HCT116 (cell line): ENCODE measurements at regions not wholly inside any gene's neighbourhood (a gene's known extent, or its start where the extent isn't known, plus 50 kb on each side); places are given as distances from the start of the nearest gene placed in this dataset.

ENCODE experiments used
- ATAC-seq: fragments of 200-7000 bp; cut with Tn5 transposase; 2 replicates; pipeline ENCODE4 v1.9.1; 2020; ENCODE audit warnings: mild to moderate bottlenecking, moderate library complexity
- BruUV-seq: library from RNA; stranded (reverse); fragments of 400-500 nt; replicated peaks from 2 replicates; lab custom pipeline; 2021; lab: Mats Ljungman, UMichigan
- CTCF ChIA-PET: fragments of 300-600 bp; sonication (Branson Sonifier 250); formaldehyde crosslinking; loops from one replicate; lab custom pipeline; 2021; ENCODE audit warnings: antibody characterized with exemption; lab: Charles Lee
- POLR2A ChIA-PET: fragments of 300-600, 350-600 bp; sonication (Branson Sonifier 250); formaldehyde crosslinking; loops from one replicate; lab custom pipeline; 2021; ENCODE audit warnings: antibody characterized with exemption; lab: Charles Lee
- RAD21 ChIA-PET, 2 experiments: fragments of 300-600 bp; sonication (Branson Sonifier 250); formaldehyde crosslinking; loops; one replicate each; lab custom pipeline; 2023; ENCODE audit warnings: low total read pairs in 2 of 2; ENCODE audit not compliant: uncharacterized antibody in 2 of 2, unreplicated experiment in 2 of 2, low non-redundant PET in 1 of 2; lab: Charles Lee
- DNase-seq: peaks from one replicate; pipeline ENCODE4 v3.0.0-alpha.2; 2010; ENCODE audit warnings: low read depth, low spot score
- H2AFZ ChIP-seq: fragments of 200-600 bp; shearing (Covaris generic), sonication (generic); 2 replicates; pipeline ENCODE4 v1.6.1; 2017; ENCODE audit warnings: low read depth, mixed run types, mixed read lengths, antibody characterized with exemption, low read length; ENCODE audit not compliant: poor library complexity, severe bottlenecking
- H3K27ac ChIP-seq: 2 replicates; pipeline ENCODE4 v1.5.1; 2012; ENCODE audit warnings: low read depth, low read length
- H3K27me3 ChIP-seq: fragments of 200-600 bp; sonication (generic); 2 replicates; pipeline ENCODE4 v1.6.1; 2016; ENCODE audit warnings: mixed run types, low read length, mixed read lengths; ENCODE audit not compliant: insufficient read depth
- H3K36me3 ChIP-seq, 2 experiments: fragments of 200-500 bp in 1 of 2; fragments of 200-600 bp in 1 of 2; sonication (Bioruptor generic) in 1 of 2; sonication (generic) in 1 of 2; 2 replicates each; pipeline versions ENCODE4 v1.5.1 to v1.6.1; 2014 to 2016; ENCODE audit warnings: low read length in 2 of 2, inconsistent platforms in 1 of 2, mixed read lengths in 1 of 2, mixed run types in 1 of 2; ENCODE audit not compliant: insufficient read depth in 2 of 2, control insufficient read depth in 1 of 2
- H3K4me1 ChIP-seq, 2 experiments: fragments of 200-600 bp in 1 of 2; sonication (generic) in 1 of 2; 2 replicates each; pipeline versions ENCODE4 v1.5.1 to v1.6.1; 2012 to 2017; ENCODE audit warnings: low read length in 2 of 2, inconsistent platforms in 1 of 2, mild to moderate bottlenecking in 1 of 2, mixed read lengths in 1 of 2, mixed run types in 1 of 2, moderate library complexity in 1 of 2; ENCODE audit not compliant: insufficient read depth in 2 of 2, control insufficient read depth in 1 of 2
- H3K4me2 ChIP-seq: fragments of 200-600 bp; sonication (generic); 2 replicates; pipeline ENCODE4 v1.6.1; 2017; ENCODE audit warnings: mixed run types, low read length, mixed read lengths
- H3K4me3 ChIP-seq, 2 experiments: fragments of 200-600 bp in 1 of 2; sonication (generic) in 1 of 2; replicated peaks in 1 of 2; 2 replicates each; pipeline ENCODE4 v1.5.1; 2011 to 2016; ENCODE audit warnings: low read length in 2 of 2, control low read depth in 1 of 2, low read depth in 1 of 2, mild to moderate bottlenecking in 1 of 2, mixed read lengths in 1 of 2, mixed run types in 1 of 2
- H3K79me2 ChIP-seq: fragments of 200-600 bp; sonication (generic); 2 replicates; pipeline ENCODE4 v1.6.1; 2017; ENCODE audit warnings: mild to moderate bottlenecking, mixed run types, low read length, moderate library complexity, mixed read lengths; ENCODE audit not compliant: insufficient read depth
- H3K9ac ChIP-seq: fragments of 200-600 bp; sonication (generic); 2 replicates; pipeline ENCODE4 v1.6.1; 2016; ENCODE audit warnings: low read length, mixed read lengths
- H3K9me2 ChIP-seq: fragments of 200-600 bp; sonication (generic), shearing (Covaris generic); 2 replicates; pipeline ENCODE4 v1.6.1; 2017; ENCODE audit warnings: mixed run types, mild to moderate bottlenecking, moderate library complexity; ENCODE audit not compliant: insufficient read depth
- H3K9me3 ChIP-seq, 2 experiments: fragments of 200-500 bp in 1 of 2; fragments of 200-600 bp in 1 of 2; sonication (Bioruptor generic) in 1 of 2; sonication (generic) in 1 of 2; 2 replicates each; pipeline ENCODE4 v1.6.1; 2014 to 2017; ENCODE audit warnings: low read length in 2 of 2, mixed read lengths in 2 of 2, inconsistent platforms in 1 of 2, low read depth in 1 of 2, mild to moderate bottlenecking in 1 of 2, mixed run types in 1 of 2, moderate library complexity in 1 of 2; ENCODE audit not compliant: control insufficient read depth in 1 of 2, insufficient read depth in 1 of 2
- H4K20me1 ChIP-seq: fragments of 200-600 bp; sonication (generic), shearing (Covaris generic); 2 replicates; pipeline ENCODE4 v1.6.1; 2017; ENCODE audit warnings: mixed run types, mild to moderate bottlenecking, moderate library complexity; ENCODE audit not compliant: insufficient read depth
- CBX3 ChIP-seq: IDR thresholded peaks from 2 replicates; pipeline ENCODE4 v1.6.1; 2012; ENCODE audit warnings: low read depth
- CEBPB ChIP-seq: IDR thresholded peaks from 2 replicates; pipeline ENCODE4 v1.6.1; 2012; ENCODE audit warnings: low read depth
- EGR1 ChIP-seq: IDR thresholded peaks from 2 replicates; pipeline ENCODE4 v1.6.1; 2012; ENCODE audit warnings: low read depth
- ELF1 ChIP-seq: IDR thresholded peaks from 2 replicates; pipeline ENCODE4 v1.6.1; 2012; ENCODE audit warnings: low read depth, borderline replicate concordance
- EZH2 ChIP-seq: fragments of 200-600 bp; sonication (generic); IDR thresholded peaks from 2 replicates; pipeline ENCODE4 v1.6.1; 2017; ENCODE audit warnings: antibody characterized with exemption, mixed run types
- JUND ChIP-seq: IDR thresholded peaks from 2 replicates; pipeline ENCODE4 v1.6.1; 2012
- POLR2AphosphoS5 ChIP-seq: IDR thresholded peaks from 2 replicates; pipeline ENCODE4 v1.6.1; 2011; ENCODE audit warnings: mild to moderate bottlenecking, low read depth, low read length, moderate library complexity
- RAD21 ChIP-seq: IDR thresholded peaks from 2 replicates; pipeline ENCODE4 v1.6.1; 2012; ENCODE audit warnings: low read depth, mild to moderate bottlenecking
- SIN3A ChIP-seq: IDR thresholded peaks from 2 replicates; pipeline ENCODE4 v1.6.1; 2012; ENCODE audit warnings: low read depth
- SP1 ChIP-seq: IDR thresholded peaks from 2 replicates; pipeline ENCODE4 v1.6.1; 2012; ENCODE audit warnings: low read depth
- TCF7L2 ChIP-seq: IDR thresholded peaks from 2 replicates; pipeline ENCODE4 v1.7.0; 2011; ENCODE audit warnings: borderline replicate concordance, inconsistent platforms; ENCODE audit not compliant: insufficient read depth, insufficient read length; ENCODE audit errors: extremely low read depth
- YY1 ChIP-seq: IDR thresholded peaks from 2 replicates; pipeline ENCODE4 v1.6.1; 2011; ENCODE audit warnings: low read length, low read depth, moderate library complexity, mild to moderate bottlenecking; ENCODE audit not compliant: insufficient replicate concordance; ENCODE audit errors: extremely low read depth
- ZFX ChIP-seq: fragments of 450-650 bp; IDR thresholded peaks from 2 replicates; pipeline ENCODE4 v1.6.1; 2017
- ZNF274 ChIP-seq: fragments of 200-500 bp; sonication (Bioruptor generic); IDR thresholded peaks from 2 replicates; pipeline ENCODE4 v1.6.1; 2014; ENCODE audit warnings: mild to moderate bottlenecking, low read depth, low read length, inconsistent platforms
- intact Hi-C: fragments of 100-400 bp; cut with micrococcal nuclease; formaldehyde crosslinking; loops from 2 replicates; pipeline ENCODE4 v1.10.0; 2022
- TF ChIP-seq, protein P1 (sequence below): IDR thresholded peaks from 2 replicates; pipeline ENCODE4 v1.6.1; 2012
- TF ChIP-seq, protein P2 (sequence below): IDR thresholded peaks from 2 replicates; pipeline ENCODE4 v1.6.1; 2011; ENCODE audit warnings: mild to moderate bottlenecking, low read length, moderate library complexity; ENCODE audit not compliant: insufficient replicate concordance; ENCODE audit errors: extremely low read depth
- TF ChIP-seq, protein P3 (sequence below): IDR thresholded peaks from 2 replicates; pipeline ENCODE4 v1.6.1; 2012; ENCODE audit warnings: low read depth

DNA sequence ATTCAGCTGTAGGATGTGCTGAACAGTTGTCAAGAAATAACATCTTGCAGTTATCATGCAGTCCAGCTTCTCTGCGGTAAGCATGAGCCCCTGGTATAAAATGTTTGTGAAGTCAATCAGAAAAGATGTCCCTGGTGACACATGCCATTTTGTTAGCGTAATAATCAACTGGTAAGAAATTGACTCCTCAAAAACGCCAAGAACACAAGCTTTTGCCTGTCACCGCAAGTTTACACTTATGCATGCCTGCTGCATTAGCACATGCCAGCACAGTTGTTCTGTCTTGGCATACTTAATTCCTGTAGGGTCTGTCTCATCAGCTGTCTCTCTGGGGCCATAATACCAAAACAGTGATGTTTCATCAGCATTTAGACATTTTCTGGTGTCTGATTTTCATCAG, 524.8 kb upstream of the DSEL start:
- DNase-seq (no peak), ATAC-seq (no peak)
- no TSS peak for BruUV-seq
- H3K4me1 ChIP-seq: no peaks in the 10 kb centered on the region
- intact Hi-C loops: no loop called here
- CTCF ChIA-PET: no interaction called here
- no peak overlapping the region for H3K4me2 ChIP-seq
- no peak overlapping the region for H3K27ac ChIP-seq
- RAD21 ChIA-PET: no interaction called here
- no peak for TF ChIP-seq TCF7L2
- TF ChIP-seq JUND: no peak
- TF ChIP-seq, protein P1, sequence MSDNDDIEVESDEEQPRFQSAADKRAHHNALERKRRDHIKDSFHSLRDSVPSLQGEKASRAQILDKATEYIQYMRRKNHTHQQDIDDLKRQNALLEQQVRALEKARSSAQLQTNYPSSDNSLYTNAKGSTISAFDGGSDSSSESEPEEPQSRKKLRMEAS: no peak
- no peak for TF ChIP-seq POLR2AphosphoS5
- TF ChIP-seq YY1: no peak
- no peak for TF ChIP-seq EGR1
- H3K9me3 ChIP-seq: peaks cover 2 to 15% of the 10 kb centered on the region in 2 experiments; a peak in 2 of 4 replicates
- no peaks in the 10 kb centered on the region for H3K36me3 ChIP-seq
- no peaks in the 10 kb centered on the region for H3K79me2 ChIP-seq
- no peak overlapping the region for H2AFZ ChIP-seq
- H3K4me3 ChIP-seq: no peak overlapping the region
- H3K27me3 ChIP-seq: no peaks in the 10 kb centered on the region
- H4K20me1 ChIP-seq: no peaks in the 10 kb centered on the region
- no peaks in the 10 kb centered on the region for H3K9me2 ChIP-seq
- H3K9ac ChIP-seq: no peak overlapping the region
- POLR2A ChIA-PET: no interaction called here

DNA sequence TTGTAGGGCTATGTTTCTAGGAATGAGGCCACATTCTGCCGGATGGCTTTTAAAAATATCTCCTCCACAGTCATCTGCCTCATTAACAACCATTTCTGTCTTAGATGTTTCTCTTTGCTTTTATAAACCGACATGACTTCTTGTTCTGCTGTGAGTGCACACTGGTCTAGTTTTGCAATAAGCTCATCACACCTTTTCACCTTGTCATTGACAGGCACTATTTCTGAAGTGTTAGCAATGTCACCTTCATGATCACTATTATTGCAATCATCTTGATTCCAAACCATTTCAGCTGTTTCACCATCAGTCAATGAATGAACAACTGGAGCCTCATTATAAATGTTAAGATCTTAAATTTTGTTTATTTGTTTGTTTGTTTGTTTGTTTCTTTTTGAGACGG, 523.7 kb upstream of the DSEL start:
- no peak overlapping the region for H3K4me3 ChIP-seq
- ChIA-PET CTCF (no interaction called here), RAD21 (no interaction called here), POLR2A (no interaction called here)
- DNase-seq: no peak
- no peak overlapping the region for H3K4me2 ChIP-seq
- peaks cover 9 to 15% of the 10 kb centered on the region in 2 experiments; a peak in 2 of 4 replicates for H3K9me3 ChIP-seq
- no TSS peak for BruUV-seq
- no peaks in the 10 kb centered on the region for H3K79me2 ChIP-seq
- no peaks in the 10 kb centered on the region for H4K20me1 ChIP-seq
- ATAC-seq: no peak
- H3K27ac ChIP-seq: no peak overlapping the region
- H3K27me3 ChIP-seq: no peaks in the 10 kb centered on the region
- no peaks in the 10 kb centered on the region for H3K36me3 ChIP-seq
- H3K9me2 ChIP-seq: no peaks in the 10 kb centered on the region
- H2AFZ ChIP-seq: no peak overlapping the region
- no peaks in the 10 kb centered on the region for H3K4me1 ChIP-seq
- intact Hi-C loops: no loop called here
- H3K9ac ChIP-seq: no peak overlapping the region
- TF ChIP-seq YY1: no peak
- no peak for TF ChIP-seq JUND
- no peak for TF ChIP-seq CBX3
- TF ChIP-seq SIN3A: no peak
- no peak for TF ChIP-seq ZFX
- TF ChIP-seq, protein P2, sequence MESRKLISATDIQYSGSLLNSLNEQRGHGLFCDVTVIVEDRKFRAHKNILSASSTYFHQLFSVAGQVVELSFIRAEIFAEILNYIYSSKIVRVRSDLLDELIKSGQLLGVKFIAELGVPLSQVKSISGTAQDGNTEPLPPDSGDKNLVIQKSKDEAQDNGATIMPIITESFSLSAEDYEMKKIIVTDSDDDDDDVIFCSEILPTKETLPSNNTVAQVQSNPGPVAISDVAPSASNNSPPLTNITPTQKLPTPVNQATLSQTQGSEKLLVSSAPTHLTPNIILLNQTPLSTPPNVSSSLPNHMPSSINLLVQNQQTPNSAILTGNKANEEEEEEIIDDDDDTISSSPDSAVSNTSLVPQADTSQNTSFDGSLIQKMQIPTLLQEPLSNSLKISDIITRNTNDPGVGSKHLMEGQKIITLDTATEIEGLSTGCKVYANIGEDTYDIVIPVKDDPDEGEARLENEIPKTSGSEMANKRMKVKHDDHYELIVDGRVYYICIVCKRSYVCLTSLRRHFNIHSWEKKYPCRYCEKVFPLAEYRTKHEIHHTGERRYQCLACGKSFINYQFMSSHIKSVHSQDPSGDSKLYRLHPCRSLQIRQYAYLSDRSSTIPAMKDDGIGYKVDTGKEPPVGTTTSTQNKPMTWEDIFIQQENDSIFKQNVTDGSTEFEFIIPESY: no peak
- TF ChIP-seq TCF7L2: no peak
- TF ChIP-seq, protein P3, sequence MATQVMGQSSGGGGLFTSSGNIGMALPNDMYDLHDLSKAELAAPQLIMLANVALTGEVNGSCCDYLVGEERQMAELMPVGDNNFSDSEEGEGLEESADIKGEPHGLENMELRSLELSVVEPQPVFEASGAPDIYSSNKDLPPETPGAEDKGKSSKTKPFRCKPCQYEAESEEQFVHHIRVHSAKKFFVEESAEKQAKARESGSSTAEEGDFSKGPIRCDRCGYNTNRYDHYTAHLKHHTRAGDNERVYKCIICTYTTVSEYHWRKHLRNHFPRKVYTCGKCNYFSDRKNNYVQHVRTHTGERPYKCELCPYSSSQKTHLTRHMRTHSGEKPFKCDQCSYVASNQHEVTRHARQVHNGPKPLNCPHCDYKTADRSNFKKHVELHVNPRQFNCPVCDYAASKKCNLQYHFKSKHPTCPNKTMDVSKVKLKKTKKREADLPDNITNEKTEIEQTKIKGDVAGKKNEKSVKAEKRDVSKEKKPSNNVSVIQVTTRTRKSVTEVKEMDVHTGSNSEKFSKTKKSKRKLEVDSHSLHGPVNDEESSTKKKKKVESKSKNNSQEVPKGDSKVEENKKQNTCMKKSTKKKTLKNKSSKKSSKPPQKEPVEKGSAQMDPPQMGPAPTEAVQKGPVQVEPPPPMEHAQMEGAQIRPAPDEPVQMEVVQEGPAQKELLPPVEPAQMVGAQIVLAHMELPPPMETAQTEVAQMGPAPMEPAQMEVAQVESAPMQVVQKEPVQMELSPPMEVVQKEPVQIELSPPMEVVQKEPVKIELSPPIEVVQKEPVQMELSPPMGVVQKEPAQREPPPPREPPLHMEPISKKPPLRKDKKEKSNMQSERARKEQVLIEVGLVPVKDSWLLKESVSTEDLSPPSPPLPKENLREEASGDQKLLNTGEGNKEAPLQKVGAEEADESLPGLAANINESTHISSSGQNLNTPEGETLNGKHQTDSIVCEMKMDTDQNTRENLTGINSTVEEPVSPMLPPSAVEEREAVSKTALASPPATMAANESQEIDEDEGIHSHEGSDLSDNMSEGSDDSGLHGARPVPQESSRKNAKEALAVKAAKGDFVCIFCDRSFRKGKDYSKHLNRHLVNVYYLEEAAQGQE: no peak
- TF ChIP-seq EZH2: no peak
- no peak for TF ChIP-seq RAD21
- TF ChIP-seq POLR2AphosphoS5: no peak
- TF ChIP-seq SP1: no peak
- no peak for TF ChIP-seq CEBPB
- no peak for TF ChIP-seq ELF1
- TF ChIP-seq ZNF274: no peak
